AG09309 (cell line): ENCODE measurements at regions not wholly inside any gene's neighbourhood (a gene's known extent, or its start where the extent isn't known, plus 50 kb on each side); places are given as distances from the start of the nearest gene placed in this dataset.

ENCODE experiments used
- DNase-seq: peaks from one replicate; pipeline ENCODE4 v3.0.0-alpha.2; 2010; ENCODE audit warnings: low read depth
- H3K4me3 ChIP-seq: 2 replicates; pipeline ENCODE4 v1.5.1; 2011; ENCODE audit warnings: mild to moderate bottlenecking, low read depth, low read length, moderate library complexity; ENCODE audit not compliant: control insufficient read depth
- TF ChIP-seq, protein P1 (sequence below): IDR thresholded peaks from 2 replicates; pipeline ENCODE4 v1.5.1; 2011; ENCODE audit warnings: mild to moderate bottlenecking, low read depth, low read length, inconsistent platforms; ENCODE audit not compliant: insufficient read depth, control insufficient read depth; ENCODE audit errors: missing control alignments

DNA sequence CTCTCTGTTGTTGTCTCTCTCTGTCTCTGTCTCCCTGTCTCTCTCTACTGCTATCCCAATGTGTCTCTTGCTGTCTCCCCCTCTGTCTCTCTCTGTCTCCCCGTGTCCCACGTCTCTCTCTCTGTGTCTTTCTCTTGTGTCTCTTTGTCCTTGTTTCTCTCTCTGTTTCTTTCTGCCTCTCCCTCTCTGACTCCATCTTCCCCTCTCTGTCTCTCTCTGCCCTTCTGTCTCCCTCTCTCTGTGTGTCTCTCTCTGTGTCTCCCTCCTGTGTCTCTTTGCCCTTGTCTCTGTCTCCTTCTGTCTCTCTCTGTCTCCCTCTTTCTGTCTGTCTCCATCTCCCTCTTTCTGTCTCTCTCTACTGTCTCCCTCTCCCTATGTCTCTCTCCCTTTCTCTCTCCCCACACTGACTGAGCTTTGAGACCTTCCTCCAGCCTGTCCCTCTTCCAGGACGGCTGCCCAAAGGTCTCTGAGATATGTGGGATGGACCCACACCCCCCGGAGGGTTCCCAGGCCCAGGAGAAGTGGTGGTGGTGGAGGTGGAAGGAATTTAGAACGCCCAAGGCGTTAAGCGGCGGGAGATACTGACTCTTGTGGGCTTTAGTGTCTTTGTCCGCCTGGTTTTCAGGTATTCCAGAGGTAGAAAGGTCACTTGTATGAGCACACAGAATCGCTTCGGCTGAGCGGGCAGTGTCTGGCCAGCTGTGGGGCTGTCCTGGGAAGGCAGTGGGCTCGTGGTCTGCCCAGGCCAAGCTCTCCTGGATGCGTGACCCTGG is 65.5 kb upstream of the CCND1 start:
- no peak for DNase-seq
- TF ChIP-seq, protein P1, sequence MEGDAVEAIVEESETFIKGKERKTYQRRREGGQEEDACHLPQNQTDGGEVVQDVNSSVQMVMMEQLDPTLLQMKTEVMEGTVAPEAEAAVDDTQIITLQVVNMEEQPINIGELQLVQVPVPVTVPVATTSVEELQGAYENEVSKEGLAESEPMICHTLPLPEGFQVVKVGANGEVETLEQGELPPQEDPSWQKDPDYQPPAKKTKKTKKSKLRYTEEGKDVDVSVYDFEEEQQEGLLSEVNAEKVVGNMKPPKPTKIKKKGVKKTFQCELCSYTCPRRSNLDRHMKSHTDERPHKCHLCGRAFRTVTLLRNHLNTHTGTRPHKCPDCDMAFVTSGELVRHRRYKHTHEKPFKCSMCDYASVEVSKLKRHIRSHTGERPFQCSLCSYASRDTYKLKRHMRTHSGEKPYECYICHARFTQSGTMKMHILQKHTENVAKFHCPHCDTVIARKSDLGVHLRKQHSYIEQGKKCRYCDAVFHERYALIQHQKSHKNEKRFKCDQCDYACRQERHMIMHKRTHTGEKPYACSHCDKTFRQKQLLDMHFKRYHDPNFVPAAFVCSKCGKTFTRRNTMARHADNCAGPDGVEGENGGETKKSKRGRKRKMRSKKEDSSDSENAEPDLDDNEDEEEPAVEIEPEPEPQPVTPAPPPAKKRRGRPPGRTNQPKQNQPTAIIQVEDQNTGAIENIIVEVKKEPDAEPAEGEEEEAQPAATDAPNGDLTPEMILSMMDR, result no peak
- no peak overlapping the region for H3K4me3 ChIP-seq

- DNase-seq, result no peak
- TF ChIP-seq, protein P1, result no peak
Measured at GRCh38 chr11:69576069-69576782, 64.7 kb upstream of the CCND1 start.

DNA sequence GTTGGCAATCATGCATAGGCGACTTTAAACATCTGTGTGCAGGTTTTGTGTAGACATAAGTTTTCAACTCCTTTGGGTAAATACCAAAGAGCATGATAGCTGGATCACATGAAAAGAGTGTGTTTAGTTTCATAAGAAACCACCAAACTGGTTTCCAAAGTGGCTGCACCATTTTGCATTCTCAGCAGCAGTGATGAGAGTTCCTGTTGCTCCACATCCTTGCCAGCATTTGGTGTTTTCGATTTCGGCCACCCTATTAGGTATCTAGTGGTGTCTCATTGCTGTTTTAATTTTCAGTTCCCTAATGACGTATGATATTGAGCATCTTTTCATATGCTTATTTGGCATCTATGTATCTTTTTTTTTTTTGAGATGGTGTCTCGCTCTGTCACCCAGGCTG is 62.8 kb upstream of the CCND1 start:
- TF ChIP-seq, protein P1, result no peak
- no peak overlapping the region for H3K4me3 ChIP-seq
- DNase-seq, result no peak

More at GRCh38 chr11:69576069-69576782, 64.7 kb upstream of the CCND1 start:
- H3K4me3 ChIP-seq, result no peak overlapping the region

DNA sequence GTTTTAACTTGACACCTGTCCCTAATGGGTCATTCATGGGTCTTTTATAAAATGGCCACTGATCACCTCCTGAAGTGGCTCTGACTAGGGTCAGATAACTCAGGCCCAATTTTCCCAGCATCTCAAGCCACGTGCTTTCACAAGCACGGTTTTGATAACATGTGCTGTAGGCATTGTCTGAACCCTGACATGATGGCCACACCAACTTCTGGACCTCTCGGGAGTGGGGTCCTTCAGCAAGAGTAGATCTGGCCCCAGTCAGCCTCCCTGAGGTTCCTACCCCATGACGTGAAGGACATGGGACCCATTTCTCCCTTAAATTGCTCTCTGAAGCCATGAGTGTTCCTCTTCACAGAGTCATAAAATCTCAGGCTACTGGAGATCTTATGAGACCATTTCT is 60.4 kb upstream of the CCND1 start:
- TF ChIP-seq, protein P1, result no peak
- no peak overlapping the region for H3K4me3 ChIP-seq
- no peak for DNase-seq

DNA sequence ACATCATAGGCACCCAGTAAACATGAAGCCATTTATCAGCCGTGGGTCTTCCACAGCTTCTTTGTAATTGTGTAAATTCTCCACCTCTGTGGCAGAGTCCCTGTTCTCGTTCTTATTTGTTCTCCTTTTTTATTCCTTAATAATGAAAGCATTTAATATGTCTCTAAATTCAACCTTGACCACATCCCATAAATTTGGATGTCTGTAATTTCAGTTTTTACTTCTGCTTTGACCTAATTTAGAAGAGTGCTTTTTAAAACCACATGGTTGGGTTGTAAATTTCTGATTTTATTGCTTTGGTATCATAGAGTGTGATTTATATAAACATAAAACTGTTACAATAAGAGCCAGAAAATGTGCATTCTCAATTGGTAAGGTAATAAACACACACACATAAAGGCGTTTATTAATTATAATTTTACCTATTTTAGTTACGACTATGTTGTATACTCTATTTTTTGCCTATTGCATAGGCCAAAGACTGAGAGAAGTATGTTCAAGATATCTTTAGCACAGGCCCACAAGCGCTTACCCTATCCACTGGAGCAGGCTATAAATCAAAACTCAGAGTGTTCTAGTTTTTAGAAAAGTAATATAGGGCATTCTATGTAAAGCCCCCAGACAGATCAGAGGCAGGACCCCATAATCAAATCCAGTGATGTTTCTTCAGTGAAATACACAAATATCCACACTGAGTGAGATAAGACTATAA is 58.0 kb upstream of the CCND1 start:
- TF ChIP-seq, protein P1, result no peak
- no peak overlapping the region for H3K4me3 ChIP-seq
- no peak for DNase-seq

DNA sequence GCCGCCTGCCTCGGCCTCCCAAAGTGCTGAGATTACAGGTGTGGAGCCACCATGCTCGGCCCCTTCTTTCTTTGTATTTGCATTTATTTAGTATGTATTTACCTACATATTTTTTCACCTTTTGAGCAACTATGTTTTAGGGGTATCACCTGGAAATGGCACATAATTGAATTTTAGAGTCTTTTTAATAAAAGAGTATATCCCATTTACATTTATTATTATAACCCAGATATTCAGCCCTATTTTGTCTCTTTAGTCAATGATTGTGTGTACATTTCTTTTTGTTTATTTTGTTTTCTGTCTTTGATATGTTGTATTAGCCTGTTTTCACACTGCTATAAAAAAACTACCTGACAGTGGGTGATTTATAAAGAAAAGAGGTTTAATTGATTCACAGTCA is 56.8 kb upstream of the CCND1 start:
- TF ChIP-seq, protein P1, result no peak
- no peak for DNase-seq
- H3K4me3 ChIP-seq, result no peak overlapping the region
